Calu3 (cell line): ENCODE measurements at regions not wholly inside any gene's neighbourhood (a gene's known extent, or its start where the extent isn't known, plus 50 kb on each side); places are given as distances from the start of the nearest gene placed in this dataset.
"Not testable (repeated sequence)": the region's sequence is repeated elsewhere in the genome, so short reads cannot be mapped to it uniquely, and the experiment has no call there.

ENCODE experiments used
- BruUV-seq: library from RNA; stranded (reverse); fragments of 400-500 nt; replicated peaks from 2 replicates; lab custom pipeline; 2021; lab: Mats Ljungman, UMichigan
- CTCF ChIA-PET: fragments of 300-600 bp; sonication (Branson Sonifier 250); formaldehyde crosslinking; loops from one replicate; lab custom pipeline; 2022; ENCODE audit warnings: antibody characterized with exemption; lab: Charles Lee
- DNase-seq: peaks from one replicate; pipeline ENCODE4 v3.0.0; 2022
- H3K27ac Mint-ChIP-seq: one replicate; pipeline ENCODE4 v1.8.0; 2022; ENCODE audit warnings: mixed read lengths; ENCODE audit not compliant: unreplicated experiment
- H3K27me3 Mint-ChIP-seq: one replicate; pipeline ENCODE4 v1.8.0; 2022; ENCODE audit warnings: mixed read lengths; ENCODE audit not compliant: unreplicated experiment
- H3K36me3 Mint-ChIP-seq: one replicate; pipeline ENCODE4 v1.8.0; 2022; ENCODE audit warnings: mild to moderate bottlenecking, moderate library complexity, mixed read lengths; ENCODE audit not compliant: insufficient read depth, unreplicated experiment
- H3K4me1 Mint-ChIP-seq: one replicate; pipeline ENCODE4 v1.8.0; 2022; ENCODE audit warnings: mild to moderate bottlenecking, low read depth, mixed read lengths; ENCODE audit not compliant: unreplicated experiment
- H3K4me3 Mint-ChIP-seq: one replicate; pipeline ENCODE4 v1.8.0; 2022; ENCODE audit warnings: mild to moderate bottlenecking, low read depth, moderate library complexity, mixed read lengths; ENCODE audit not compliant: unreplicated experiment
- H3K9me3 Mint-ChIP-seq: one replicate; pipeline ENCODE4 v1.8.0; 2022; ENCODE audit warnings: low read depth, mixed read lengths; ENCODE audit not compliant: unreplicated experiment
- CTCF ChIP-seq: fragments of 200-600 bp; IDR thresholded peaks from one replicate; pipeline ENCODE4 v1.8.0; 2022; ENCODE audit warnings: antibody characterized with exemption; ENCODE audit not compliant: unreplicated experiment
- intact Hi-C: fragments of 100-400 bp; cut with micrococcal nuclease; formaldehyde crosslinking; loops from one replicate; pipeline ENCODE4 v1.10.0; 2022; ENCODE audit not compliant: unreplicated experiment

GRCh38 chr2:78154586-78154985 lies 632.4 kb upstream of the LRRTM4 start:
- H3K27me3 Mint-ChIP-seq, result no peaks in the 10 kb centered on the region
- CTCF ChIA-PET, result no interaction called here
- BruUV-seq, result no TSS peak
- intact Hi-C loops, result no loop called here
- H3K4me1 Mint-ChIP-seq, result no peaks in the 10 kb centered on the region
- H3K36me3 Mint-ChIP-seq, result no peaks in the 10 kb centered on the region
- H3K9me3 Mint-ChIP-seq, result peaks cover 6% of the 10 kb centered on the region
- H3K27ac Mint-ChIP-seq, result no peak overlapping the region
- no peak overlapping the region for H3K4me3 Mint-ChIP-seq
- no peak for TF ChIP-seq CTCF
- no peak for DNase-seq

GRCh38 chr2:78162202-78162601 lies 640.0 kb upstream of the LRRTM4 start:
- Mint-ChIP-seq H3K36me3 (no peaks in the 10 kb centered on the region), H3K9me3 (peaks cover 9% of the 10 kb centered on the region), H3K27ac (no peak overlapping the region), H3K27me3 (no peaks in the 10 kb centered on the region), H3K4me1 (no peaks in the 10 kb centered on the region), H3K4me3 (no peak overlapping the region)
- CTCF ChIA-PET, result no interaction called here
- no peak for DNase-seq
- TF ChIP-seq CTCF, result no peak
- intact Hi-C loops, result no loop called here
- no TSS peak for BruUV-seq

DNA sequence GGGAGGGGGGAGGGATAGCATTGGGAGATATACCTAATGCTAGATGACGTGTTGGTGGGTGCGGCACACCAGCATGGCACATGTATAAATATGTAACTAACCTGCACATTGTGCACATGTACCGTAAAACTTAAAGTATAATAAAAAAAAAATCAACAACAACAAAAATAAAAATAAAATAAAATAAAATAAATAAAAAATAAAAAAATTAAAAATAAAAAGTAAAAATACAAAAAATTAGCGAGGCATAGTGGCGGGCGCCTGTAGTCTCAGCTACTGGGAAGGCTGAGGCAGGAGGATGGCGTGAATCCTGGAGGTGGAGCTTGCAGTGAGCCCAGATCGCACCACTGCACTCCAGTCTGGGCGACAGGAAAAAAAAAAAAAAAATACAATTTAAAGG lies 650.0 kb upstream of the LRRTM4 start:
- H3K36me3 Mint-ChIP-seq, H3K27ac Mint-ChIP-seq, intact Hi-C loops: not testable (repeated sequence)

GRCh38 chr2:78175645-78176044 lies 653.5 kb upstream of the LRRTM4 start:
- no peak for DNase-seq
- no peak for TF ChIP-seq CTCF
- peaks cover 10% of the 10 kb centered on the region for H3K9me3 Mint-ChIP-seq
- no peaks in the 10 kb centered on the region for H3K4me1 Mint-ChIP-seq
- no TSS peak for BruUV-seq
- H3K4me3 Mint-ChIP-seq, result no peak overlapping the region
- intact Hi-C loops, result no loop called here
- no peaks in the 10 kb centered on the region for H3K36me3 Mint-ChIP-seq
- H3K27me3 Mint-ChIP-seq, result no peaks in the 10 kb centered on the region
- CTCF ChIA-PET, result no interaction called here
- no peak overlapping the region for H3K27ac Mint-ChIP-seq

More for the DNA sequence above, 650.0 kb upstream of the LRRTM4 start:
- H3K4me3 Mint-ChIP-seq, H3K27me3 Mint-ChIP-seq, H3K9me3 Mint-ChIP-seq, H3K4me1 Mint-ChIP-seq, DNase-seq, BruUV-seq, CTCF ChIA-PET: not testable (repeated sequence)

GRCh38 chr2:78201064-78201575 lies 678.9 kb upstream of the LRRTM4 start:
- H3K27me3 Mint-ChIP-seq, result no peaks in the 10 kb centered on the region
- intact Hi-C loops, result no loop called here
- peaks cover 4% of the 10 kb centered on the region for H3K9me3 Mint-ChIP-seq
- no TSS peak for BruUV-seq
- no peak overlapping the region for H3K4me3 Mint-ChIP-seq
- no peak overlapping the region for H3K27ac Mint-ChIP-seq
- H3K36me3 Mint-ChIP-seq, result no peaks in the 10 kb centered on the region
- TF ChIP-seq CTCF, result no peak
- CTCF ChIA-PET, result no interaction called here
- H3K4me1 Mint-ChIP-seq, result no peaks in the 10 kb centered on the region
- DNase-seq, result no peak
